Naive thymus-derived CD4-positive, alpha-beta T cell (primary cell): ENCODE measurements at regions not wholly inside any gene's neighbourhood (a gene's known extent, or its start where the extent isn't known, plus 50 kb on each side); places are given as distances from the start of the nearest gene placed in this dataset.

Source experiments
- ATAC-seq: fragments of 150-1000 bp; cut with Tn5 transposase; 2 replicates; pipeline ENCODE4 v1.10.0; 2021; ENCODE audit warnings: mild to moderate bottlenecking, moderate library complexity
- CTCF ChIA-PET: fragments of 350-600 bp; sonication (Branson Sonifier 250); formaldehyde crosslinking; loops from one replicate; lab custom pipeline; 2021; ENCODE audit warnings: antibody characterized with exemption; lab: Charles Lee
- POLR2A ChIA-PET: fragments of 350-600 bp; sonication (Branson Sonifier 250); formaldehyde crosslinking; loops from one replicate; lab custom pipeline; 2021; ENCODE audit warnings: antibody characterized with exemption, inconsistent platforms; lab: Charles Lee
- DNase-seq, 9 donors: peaks; one replicate each; pipeline versions ENCODE4 v3.0.0 to v3.0.0-alpha.2; 2020 to 2022; ENCODE audit warnings: mixed read lengths in 1 of 9
- H3K27ac ChIP-seq: one replicate; pipeline ENCODE4 v1.7.0; 2013; ENCODE audit warnings: mild to moderate bottlenecking, low read depth, low read length, moderate library complexity
- H3K27me3 ChIP-seq, 2 donors: one replicate each; pipeline ENCODE4 v1.7.0; 2013; ENCODE audit warnings: low read length in 2 of 2, mild to moderate bottlenecking in 2 of 2, moderate library complexity in 2 of 2; ENCODE audit not compliant: control insufficient read depth in 2 of 2, insufficient read depth in 2 of 2
- H3K36me3 ChIP-seq, 3 experiments: 1 replicate in 2 of 3; 2 replicates in 1 of 3; pipeline ENCODE4 v1.7.0; 2013; ENCODE audit warnings: low read length in 3 of 3, mild to moderate bottlenecking in 3 of 3, moderate library complexity in 1 of 3; ENCODE audit not compliant: insufficient read depth in 3 of 3, control insufficient read depth in 2 of 3
- H3K4me1 ChIP-seq, 2 donors: one replicate each; pipeline ENCODE4 v1.7.0; 2013; ENCODE audit warnings: low read length in 2 of 2, mild to moderate bottlenecking in 2 of 2, moderate library complexity in 1 of 2; ENCODE audit not compliant: control insufficient read depth in 2 of 2, insufficient read depth in 2 of 2
- H3K4me3 ChIP-seq: 2 replicates; pipeline ENCODE4 v1.7.0; 2013; ENCODE audit warnings: mild to moderate bottlenecking, low read length
- H3K9me3 ChIP-seq, 3 experiments: 1 replicate in 2 of 3; 2 replicates in 1 of 3; pipeline ENCODE4 v1.7.0; 2013; ENCODE audit warnings: low read length in 3 of 3; ENCODE audit not compliant: control insufficient read depth in 2 of 3
- H3K27ac Mint-ChIP-seq, 9 donors: one replicate each; pipeline ENCODE4 v1.8.0; 2020 to 2022; ENCODE audit warnings: mixed read lengths in 9 of 9, mild to moderate bottlenecking in 8 of 9, moderate library complexity in 5 of 9, inconsistent platforms in 2 of 9
- H3K27me3 Mint-ChIP-seq, 5 donors: one replicate each; pipeline ENCODE4 v1.8.0; 2021 to 2022; ENCODE audit warnings: mixed read lengths in 5 of 5, mild to moderate bottlenecking in 1 of 5
- H3K36me3 Mint-ChIP-seq, 5 donors: one replicate each; pipeline ENCODE4 v1.8.0; 2020 to 2022; ENCODE audit warnings: mixed read lengths in 5 of 5, mild to moderate bottlenecking in 3 of 5, inconsistent platforms in 1 of 5
- H3K4me1 Mint-ChIP-seq, 7 donors: one replicate each; pipeline ENCODE4 v1.8.0; 2020 to 2022; ENCODE audit warnings: mixed read lengths in 7 of 7, mild to moderate bottlenecking in 3 of 7, inconsistent platforms in 1 of 7
- H3K4me3 Mint-ChIP-seq, 10 donors: one replicate each; pipeline ENCODE4 v1.8.0; 2020 to 2022; ENCODE audit warnings: mild to moderate bottlenecking in 10 of 10, mixed read lengths in 10 of 10, moderate library complexity in 6 of 10, inconsistent platforms in 2 of 10
- H3K9me3 Mint-ChIP-seq, 11 donors: one replicate each; pipeline ENCODE4 v1.8.0; 2020 to 2022; ENCODE audit warnings: mixed read lengths in 11 of 11, mild to moderate bottlenecking in 4 of 11, inconsistent platforms in 1 of 11, moderate library complexity in 1 of 11
- intact Hi-C, 2 donors: fragments of 100-400 bp; cut with micrococcal nuclease; formaldehyde crosslinking; loops; one replicate each; pipeline ENCODE4 v1.15.1; 2023

GRCh38 chr1:209153411-209153810, 430.1 kb upstream of the CAMK1G start:
- Histone ChIP-seq H3K36me3 (no peaks in the 10 kb centered on the region), H3K27ac (no peak overlapping the region), H3K4me1 (no peaks in the 10 kb centered on the region), H3K27me3 (no peaks in the 10 kb centered on the region), H3K4me3 (no peak overlapping the region), H3K9me3 (no peaks in the 10 kb centered on the region)
- ATAC-seq (no peak), DNase-seq (no peak)
- no peak overlapping the region for H3K27ac Mint-ChIP-seq
- H3K27me3 Mint-ChIP-seq, result no peaks in the 10 kb centered on the region
- intact Hi-C loops, result no loop called here
- ChIA-PET CTCF (interaction anchor here (0.7 kb wide), 1 partner anchor 94 kb away, joined by 3 read pairs; no protein-coding TSS in a partner anchor), POLR2A (no interaction called here)
- no peaks in the 10 kb centered on the region for H3K36me3 Mint-ChIP-seq
- no peaks in the 10 kb centered on the region for H3K4me1 Mint-ChIP-seq
- H3K9me3 Mint-ChIP-seq, result peaks cover 0 to 12% (median 2%) of the 10 kb centered on the region in 11 donors
- H3K4me3 Mint-ChIP-seq, result no peak overlapping the region

- ATAC-seq, result no peak
- no peak overlapping the region for H3K4me3 Mint-ChIP-seq
Observed at GRCh38 chr1:209154912-209155311, 428.6 kb upstream of the CAMK1G start.

GRCh38 chr1:209155546-209155945, 428.0 kb upstream of the CAMK1G start:
- Mint-ChIP-seq H3K4me1 (no peaks in the 10 kb centered on the region), H3K27ac (no peak overlapping the region), H3K9me3 (peaks cover 0 to 6% (median 0%) of the 10 kb centered on the region in 11 donors), H3K4me3 (no peak overlapping the region), H3K27me3 (peaks cover 0 to 5% (median 0%) of the 10 kb centered on the region in 5 donors), H3K36me3 (no peaks in the 10 kb centered on the region)
- ChIA-PET POLR2A (no interaction called here), CTCF (no interaction called here)
- Histone ChIP-seq H3K9me3 (no peaks in the 10 kb centered on the region), H3K4me1 (no peaks in the 10 kb centered on the region), H3K27me3 (no peaks in the 10 kb centered on the region), H3K4me3 (no peak overlapping the region), H3K36me3 (no peaks in the 10 kb centered on the region), H3K27ac (no peak overlapping the region)
- DNase-seq, result no peak
- intact Hi-C loops, result no loop called here
- no peak for ATAC-seq

More at GRCh38 chr1:209154912-209155311, 428.6 kb upstream of the CAMK1G start:
- Mint-ChIP-seq H3K27ac (no peak overlapping the region), H3K27me3 (no peaks in the 10 kb centered on the region), H3K36me3 (no peaks in the 10 kb centered on the region), H3K9me3 (peaks cover 0 to 6% (median 0%) of the 10 kb centered on the region in 11 donors), H3K4me1 (no peaks in the 10 kb centered on the region)
- no peak overlapping the region for H3K27ac ChIP-seq
- POLR2A ChIA-PET, result no interaction called here
- H3K36me3 ChIP-seq, result no peaks in the 10 kb centered on the region
- no peaks in the 10 kb centered on the region for H3K9me3 ChIP-seq
- CTCF ChIA-PET, result no interaction called here
- intact Hi-C loops, result no loop called here
- DNase-seq, result no peak
- H3K27me3 ChIP-seq, result no peaks in the 10 kb centered on the region
- H3K4me1 ChIP-seq, result no peaks in the 10 kb centered on the region
- H3K4me3 ChIP-seq, result no peak overlapping the region

- ChIA-PET CTCF (no interaction called here), POLR2A (no interaction called here)
- DNase-seq, result no peak
- no peaks in the 10 kb centered on the region for H3K27me3 ChIP-seq
- H3K4me3 ChIP-seq, result no peak overlapping the region
- H3K9me3 ChIP-seq, result no peaks in the 10 kb centered on the region
- no peak overlapping the region for H3K4me3 Mint-ChIP-seq
- ATAC-seq, result no peak
- H3K27ac ChIP-seq, result no peak overlapping the region
- no peaks in the 10 kb centered on the region for H3K36me3 Mint-ChIP-seq
- H3K4me1 Mint-ChIP-seq, result no peaks in the 10 kb centered on the region
- no peaks in the 10 kb centered on the region for H3K4me1 ChIP-seq
- H3K9me3 Mint-ChIP-seq, result peaks cover 0 to 1% (median 0%) of the 10 kb centered on the region in 11 donors
- intact Hi-C loops, result no loop called here
- H3K36me3 ChIP-seq, result no peaks in the 10 kb centered on the region
- peaks cover 0 to 5% (median 0%) of the 10 kb centered on the region in 5 donors for H3K27me3 Mint-ChIP-seq
- H3K27ac Mint-ChIP-seq, result no peak overlapping the region
Observed at GRCh38 chr1:209156991-209157390, 426.5 kb upstream of the CAMK1G start.

GRCh38 chr1:209157546-209158249, 425.8 kb upstream of the CAMK1G start:
- H3K4me1 Mint-ChIP-seq, result no peaks in the 10 kb centered on the region
- no peak overlapping the region for H3K4me3 ChIP-seq
- H3K27ac ChIP-seq, result no peak overlapping the region
- no peaks in the 10 kb centered on the region for H3K36me3 ChIP-seq
- POLR2A ChIA-PET, result no interaction called here
- no peaks in the 10 kb centered on the region for H3K27me3 ChIP-seq
- ATAC-seq (no peak), DNase-seq (no peak)
- H3K27ac Mint-ChIP-seq, result no peak overlapping the region
- no peaks in the 10 kb centered on the region for H3K36me3 Mint-ChIP-seq
- H3K4me3 Mint-ChIP-seq, result no peak overlapping the region
- CTCF ChIA-PET, result no interaction called here
- peaks cover 0 to 1% (median 0%) of the 10 kb centered on the region in 11 donors for H3K9me3 Mint-ChIP-seq
- H3K9me3 ChIP-seq, result no peaks in the 10 kb centered on the region
- no peaks in the 10 kb centered on the region for H3K4me1 ChIP-seq
- intact Hi-C loops, result no loop called here
- peaks cover 0 to 5% (median 0%) of the 10 kb centered on the region in 5 donors for H3K27me3 Mint-ChIP-seq

- intact Hi-C loops, result no loop called here
- Mint-ChIP-seq H3K27ac (no peak overlapping the region), H3K4me3 (no peak overlapping the region), H3K27me3 (peaks cover 0 to 8% (median 4%) of the 10 kb centered on the region in 5 donors), H3K9me3 (peaks cover 0 to 2% (median 0%) of the 10 kb centered on the region in 11 donors), H3K36me3 (no peaks in the 10 kb centered on the region), H3K4me1 (no peaks in the 10 kb centered on the region)
- Histone ChIP-seq H3K9me3 (no peaks in the 10 kb centered on the region), H3K4me3 (no peak overlapping the region), H3K4me1 (no peaks in the 10 kb centered on the region), H3K27ac (no peak overlapping the region), H3K27me3 (no peaks in the 10 kb centered on the region), H3K36me3 (no peaks in the 10 kb centered on the region)
- ChIA-PET CTCF (no interaction called here), POLR2A (no interaction called here)
- no peak for DNase-seq
- ATAC-seq, result no peak
Observed at GRCh38 chr1:209158851-209159250, 424.7 kb upstream of the CAMK1G start.

- Mint-ChIP-seq H3K9me3 (peaks cover 0 to 2% (median 0%) of the 10 kb centered on the region in 11 donors), H3K27ac (no peak overlapping the region), H3K27me3 (peaks cover 0 to 16% (median 6%) of the 10 kb centered on the region in 5 donors), H3K36me3 (no peaks in the 10 kb centered on the region), H3K4me1 (no peaks in the 10 kb centered on the region), H3K4me3 (no peak overlapping the region)
- Histone ChIP-seq H3K27ac (no peak overlapping the region), H3K4me3 (no peak overlapping the region), H3K9me3 (no peaks in the 10 kb centered on the region), H3K4me1 (no peaks in the 10 kb centered on the region), H3K36me3 (no peaks in the 10 kb centered on the region), H3K27me3 (no peaks in the 10 kb centered on the region)
- ChIA-PET CTCF (no interaction called here), POLR2A (no interaction called here)
- ATAC-seq, result no peak
- intact Hi-C loops, result no loop called here
- DNase-seq, result no peak
Observed at GRCh38 chr1:209160230-209160629, 423.3 kb upstream of the CAMK1G start.
